NCI-H1436 (cell line): ENCODE measurements at regions not wholly inside any gene's neighbourhood (a gene's known extent, or its start where the extent isn't known, plus 50 kb on each side); places are given as distances from the start of the nearest gene placed in this dataset.
A peak's percentile ranks its signal among the peaks of the same experiment; 100 is the strongest.

Experiments
- DNase-seq: peaks from one replicate; lab custom pipeline; 2025; lab: John Stamatoyannopoulos, UW

- DNase-seq: no peak
Measured at GRCh38 chr9:107645464-107645833, 155.9 kb upstream of the KLF4 start.

- DNase-seq: no peak
Measured at GRCh38 chr9:107644733-107645463, 155.3 kb upstream of the KLF4 start.

GRCh38 chr9:107639426-107639825 lies 149.9 kb upstream of the KLF4 start:
- DNase-seq: peak; percentile 71

GRCh38 chr9:107638521-107639310 lies 149.1 kb upstream of the KLF4 start:
- peak; percentile 71 for DNase-seq

- peak; percentile 68 for DNase-seq
Measured at GRCh38 chr9:107637421-107638420, 148.2 kb upstream of the KLF4 start.

- no peak for DNase-seq
Measured at GRCh38 chr9:107636571-107637381, 147.2 kb upstream of the KLF4 start.

GRCh38 chr9:107635803-107636174 lies 146.2 kb upstream of the KLF4 start:
- DNase-seq: no peak

GRCh38 chr9:107635101-107635802 lies 145.7 kb upstream of the KLF4 start:
- no peak for DNase-seq

GRCh38 chr9:107633406-107633805 lies 143.8 kb upstream of the KLF4 start:
- DNase-seq: no peak

GRCh38 chr9:107632661-107633060 lies 143.1 kb upstream of the KLF4 start:
- DNase-seq: no peak

GRCh38 chr9:107632216-107632615 lies 142.6 kb upstream of the KLF4 start:
- DNase-seq: no peak

GRCh38 chr9:107631788-107632187 lies 142.2 kb upstream of the KLF4 start:
- no peak for DNase-seq

- DNase-seq: no peak
Measured at GRCh38 chr9:107630156-107630555, 140.6 kb upstream of the KLF4 start.

GRCh38 chr9:107628444-107628843 lies 138.9 kb upstream of the KLF4 start:
- no peak for DNase-seq

GRCh38 chr9:107627781-107628180 lies 138.2 kb upstream of the KLF4 start:
- DNase-seq: no peak

GRCh38 chr9:107626118-107626517 lies 136.5 kb upstream of the KLF4 start:
- no peak for DNase-seq

- no peak for DNase-seq
Measured at GRCh38 chr9:107625383-107625984, 135.9 kb upstream of the KLF4 start.

GRCh38 chr9:107624234-107624948 lies 134.8 kb upstream of the KLF4 start:
- DNase-seq: no peak

GRCh38 chr9:107621436-107621835 lies 131.9 kb upstream of the KLF4 start:
- DNase-seq: no peak

- no peak for DNase-seq
Measured at GRCh38 chr9:107620801-107621200, 131.2 kb upstream of the KLF4 start.
